ENCODE measurements at regions not wholly inside any gene's neighbourhood (a gene's known extent, or its start where the extent isn't known, plus 50 kb on each side); places are given as distances from the start of the nearest gene placed in this dataset.

DNA sequence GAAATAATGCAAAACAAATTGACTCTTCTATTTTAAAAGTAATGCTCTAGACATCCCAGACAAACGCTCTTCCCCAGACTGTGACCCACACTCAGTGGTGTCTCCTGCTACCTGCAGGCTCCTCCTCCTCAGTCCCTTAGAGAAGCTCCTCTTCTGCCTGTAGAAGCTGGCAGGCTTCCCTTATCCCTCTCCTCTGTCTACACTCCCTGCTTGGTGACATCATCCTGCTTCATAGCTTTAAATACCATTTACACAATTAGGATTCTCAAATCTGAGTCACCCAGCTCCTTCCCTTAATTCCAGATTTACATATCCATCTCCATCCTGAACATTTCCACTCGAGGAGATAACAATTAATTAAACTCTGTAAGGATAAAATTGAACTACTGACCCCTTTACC, 167.9 kb downstream of the FBXO15 start:
- H3K27me3 ChIP-seq = no peaks in the 10 kb centered on the region
- in situ Hi-C loops (cut with MboI; ENCODE audit: low pct_ligation_motif_present in 1 of 4, low pct_unique_long_range_greater_than_20kb in 1 of 4, low sequenced_read_pairs in 3 of 4) = no loop called here
- no peak for DNase-seq
- no peak overlapping the region for H3K4me3 ChIP-seq
- WGBS, 2 donors (ENCODE audit: low coverage in 1 of 2) = 42 to 50% methylated on average over 2 of the region's 2 CpGs
- H3K4me1 ChIP-seq = no peaks in the 10 kb centered on the region
- intact Hi-C loops (cut with DNase I; ENCODE audit: low total_unique reads) = no loop called here
- H3K27ac ChIP-seq = no peak overlapping the region
- no peaks in the 10 kb centered on the region for H3K36me3 ChIP-seq
- no peaks in the 10 kb centered on the region for H3K9me3 ChIP-seq
- TF ChIP-seq POLR2AphosphoS5 (IDR thresholded peaks at IDR 0.05) (no peak), POLR2A (IDR thresholded peaks at IDR 0.05) (no peak), EP300 (IDR thresholded peaks at IDR 0.05; ENCODE audit: low read depth) (no peak)
- TF ChIP-seq, protein P1, sequence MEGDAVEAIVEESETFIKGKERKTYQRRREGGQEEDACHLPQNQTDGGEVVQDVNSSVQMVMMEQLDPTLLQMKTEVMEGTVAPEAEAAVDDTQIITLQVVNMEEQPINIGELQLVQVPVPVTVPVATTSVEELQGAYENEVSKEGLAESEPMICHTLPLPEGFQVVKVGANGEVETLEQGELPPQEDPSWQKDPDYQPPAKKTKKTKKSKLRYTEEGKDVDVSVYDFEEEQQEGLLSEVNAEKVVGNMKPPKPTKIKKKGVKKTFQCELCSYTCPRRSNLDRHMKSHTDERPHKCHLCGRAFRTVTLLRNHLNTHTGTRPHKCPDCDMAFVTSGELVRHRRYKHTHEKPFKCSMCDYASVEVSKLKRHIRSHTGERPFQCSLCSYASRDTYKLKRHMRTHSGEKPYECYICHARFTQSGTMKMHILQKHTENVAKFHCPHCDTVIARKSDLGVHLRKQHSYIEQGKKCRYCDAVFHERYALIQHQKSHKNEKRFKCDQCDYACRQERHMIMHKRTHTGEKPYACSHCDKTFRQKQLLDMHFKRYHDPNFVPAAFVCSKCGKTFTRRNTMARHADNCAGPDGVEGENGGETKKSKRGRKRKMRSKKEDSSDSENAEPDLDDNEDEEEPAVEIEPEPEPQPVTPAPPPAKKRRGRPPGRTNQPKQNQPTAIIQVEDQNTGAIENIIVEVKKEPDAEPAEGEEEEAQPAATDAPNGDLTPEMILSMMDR (IDR thresholded peaks at IDR 0.05) = no peak

DNA sequence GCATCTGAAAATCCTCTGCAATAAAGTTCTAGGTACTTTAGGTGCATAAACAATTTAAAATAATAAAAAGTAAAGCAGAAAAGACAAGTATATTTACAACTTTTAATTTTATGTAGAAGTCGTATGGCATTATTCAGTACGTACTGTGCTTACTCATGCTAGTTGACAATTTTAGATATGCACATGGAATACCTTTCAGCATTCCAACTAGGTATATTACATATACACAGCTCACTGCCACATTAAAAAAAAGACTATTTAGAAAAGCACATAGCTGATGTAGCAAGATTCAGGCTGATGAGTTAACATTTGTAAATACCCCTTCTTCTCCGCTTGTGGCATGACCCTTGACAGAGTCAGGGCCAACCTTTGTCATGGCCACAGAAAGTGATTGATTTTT, 171.2 kb downstream of the FBXO15 start:
- no peak for TF ChIP-seq EP300 (IDR thresholded peaks at IDR 0.05; ENCODE audit: low read depth)
- TF ChIP-seq, protein P1 (IDR thresholded peaks at IDR 0.05) = no peak
- TF ChIP-seq POLR2A (IDR thresholded peaks at IDR 0.05) = no peak

DNA sequence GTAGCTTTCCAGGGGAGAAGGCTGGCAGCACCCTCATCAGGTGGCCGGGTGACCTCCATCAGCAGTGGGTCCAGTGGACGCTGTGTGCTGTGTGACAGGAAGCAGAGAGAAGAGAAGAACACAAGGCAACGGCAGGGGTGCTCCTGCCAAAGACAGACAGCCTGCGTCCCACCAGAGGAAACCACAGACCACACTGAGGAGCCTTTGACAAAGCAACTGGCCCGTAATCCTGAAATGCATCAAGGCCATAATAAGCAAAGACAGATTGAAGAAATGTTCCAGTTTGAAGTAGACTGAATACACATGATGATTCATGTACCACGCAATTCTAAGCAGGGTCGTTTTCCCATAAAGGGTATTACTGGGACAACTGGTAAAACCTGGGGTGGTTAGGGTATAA, 172.4 kb downstream of the FBXO15 start:
- no peak for DNase-seq
- in situ Hi-C loops (cut with MboI; ENCODE audit: low pct_ligation_motif_present in 1 of 4, low pct_unique_long_range_greater_than_20kb in 1 of 4, low sequenced_read_pairs in 3 of 4) = no loop called here
- 41 to 65% methylated on average over 4 to 7 of the region's 7 CpGs for WGBS, 2 donors (ENCODE audit: low coverage in 1 of 2)

More for the DNA sequence above, 171.2 kb downstream of the FBXO15 start:
- Histone ChIP-seq H3K27ac (no peak overlapping the region), H3K36me3 (no peaks in the 10 kb centered on the region), H3K4me1 (no peaks in the 10 kb centered on the region), H3K9me3 (no peaks in the 10 kb centered on the region), H3K27me3 (no peaks in the 10 kb centered on the region), H3K4me3 (no peak overlapping the region)
- WGBS, 2 donors (ENCODE audit: low coverage in 1 of 2) = 44 to 56% methylated on average over 3 of the region's 3 CpGs
- intact Hi-C loops (cut with DNase I; ENCODE audit: low total_unique reads) (no loop called here), in situ Hi-C loops (cut with MboI; ENCODE audit: low pct_ligation_motif_present in 1 of 4, low pct_unique_long_range_greater_than_20kb in 1 of 4, low sequenced_read_pairs in 3 of 4) (no loop called here)
- DNase-seq = no peak

DNA sequence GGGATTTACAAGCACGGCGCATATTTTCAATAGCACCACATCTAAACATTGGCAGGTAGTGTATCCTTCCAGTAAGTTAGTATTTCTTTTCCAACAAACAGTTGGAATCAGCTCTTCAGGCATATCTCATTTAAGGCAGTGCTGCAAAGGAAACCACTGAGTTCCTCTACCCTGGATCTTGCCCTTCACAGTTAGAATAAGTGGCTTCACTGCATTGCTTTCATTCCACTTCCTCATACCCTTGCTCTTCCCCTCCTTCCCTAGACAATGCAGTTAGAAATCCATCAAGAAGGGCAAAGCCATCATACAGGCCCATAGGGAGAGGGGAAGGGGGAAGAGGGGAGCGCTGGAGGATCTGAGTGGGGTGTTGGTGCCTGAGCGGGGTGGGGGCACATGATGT, 173.7 kb downstream of the FBXO15 start:
- Histone ChIP-seq H3K4me1 (no peaks in the 10 kb centered on the region), H3K27ac (no peak overlapping the region), H3K27me3 (no peaks in the 10 kb centered on the region), H3K36me3 (no peaks in the 10 kb centered on the region), H3K4me3 (no peak overlapping the region), H3K9me3 (no peaks in the 10 kb centered on the region)
- TF ChIP-seq POLR2AphosphoS5 (IDR thresholded peaks at IDR 0.05) = no peak
- TF ChIP-seq POLR2A (IDR thresholded peaks at IDR 0.05) = no peak
- TF ChIP-seq, protein P1 (IDR thresholded peaks at IDR 0.05) = no peak
- TF ChIP-seq EP300 (IDR thresholded peaks at IDR 0.05; ENCODE audit: low read depth) = no peak
- no peak for DNase-seq
- WGBS, 2 donors (ENCODE audit: low coverage in 1 of 2) = 92 to 98% methylated on average over 4 of the region's 4 CpGs
- in situ Hi-C loops (cut with MboI; ENCODE audit: low pct_ligation_motif_present in 1 of 4, low pct_unique_long_range_greater_than_20kb in 1 of 4, low sequenced_read_pairs in 3 of 4) (no loop called here), intact Hi-C loops (cut with DNase I; ENCODE audit: low total_unique reads) (no loop called here)

More for the DNA sequence above, 172.4 kb downstream of the FBXO15 start:
- no peak for TF ChIP-seq POLR2A (IDR thresholded peaks at IDR 0.05)
- no peak for TF ChIP-seq EP300 (IDR thresholded peaks at IDR 0.05; ENCODE audit: low read depth)
- TF ChIP-seq POLR2AphosphoS5 (IDR thresholded peaks at IDR 0.05) = no peak
- TF ChIP-seq, protein P1 (IDR thresholded peaks at IDR 0.05) = no peak
- Histone ChIP-seq H3K4me1 (no peaks in the 10 kb centered on the region), H3K27me3 (no peaks in the 10 kb centered on the region), H3K27ac (no peak overlapping the region), H3K36me3 (no peaks in the 10 kb centered on the region), H3K9me3 (no peaks in the 10 kb centered on the region), H3K4me3 (no peak overlapping the region)
- intact Hi-C loops (cut with DNase I; ENCODE audit: low total_unique reads) = no loop called here

All from transverse colon (tissue), 4 donors.